HUES64 (cell line): ENCODE measurements at regions not wholly inside any gene's neighbourhood (a gene's known extent, or its start where the extent isn't known, plus 50 kb on each side); places are given as distances from the start of the nearest gene placed in this dataset.
A peak's percentile ranks its signal among the peaks of the same experiment; 100 is the strongest.

Experiments used
- H3K27ac ChIP-seq: 2 replicates; pipeline ENCODE4 v1.7.0; 2013; ENCODE audit warnings: low read depth, low read length, inconsistent platforms
- H3K27me3 ChIP-seq: 2 replicates; pipeline ENCODE4 v1.6.1; 2013; ENCODE audit warnings: mild to moderate bottlenecking, low read length; ENCODE audit not compliant: insufficient read depth
- H3K36me3 ChIP-seq: 2 replicates; pipeline ENCODE4 v1.6.1; 2013; ENCODE audit warnings: mild to moderate bottlenecking, low read length; ENCODE audit not compliant: insufficient read depth
- H3K4me1 ChIP-seq: 2 replicates; pipeline ENCODE4 v1.6.1; 2013; ENCODE audit warnings: mild to moderate bottlenecking, low read length, moderate library complexity; ENCODE audit not compliant: insufficient read depth
- H3K4me3 ChIP-seq: 2 replicates; pipeline ENCODE4 v1.5.1; 2013; ENCODE audit warnings: mild to moderate bottlenecking, low read length, moderate library complexity
- H3K9ac ChIP-seq: 2 replicates; pipeline ENCODE4 v1.6.1; 2013; ENCODE audit warnings: mild to moderate bottlenecking, low read depth, low read length
- H3K9me3 ChIP-seq: 2 replicates; pipeline ENCODE4 v1.6.1; 2013; ENCODE audit warnings: low read depth, low read length; ENCODE audit not compliant: insufficient read depth
- WGBS: fragments of 150-250, 120-280 bp; methylation state at CpG from one replicate; pipeline ENCODE4 v1.1.7; 2013; ENCODE audit warnings: missing lambda C conversion rate; 5-methylcytosine and 5-hydroxymethylcytosine counted together

GRCh38 chr12:89970722-89971121 is 262.1 kb upstream of the ATP2B1 start:
- H3K4me3 ChIP-seq, result no peak overlapping the region
- no peaks in the 10 kb centered on the region for H3K36me3 ChIP-seq
- H3K9me3 ChIP-seq, result no peaks in the 10 kb centered on the region
- no peak overlapping the region for H3K9ac ChIP-seq
- H3K27me3 ChIP-seq, result no peaks in the 10 kb centered on the region
- peaks cover 13% of the 10 kb centered on the region for H3K4me1 ChIP-seq
- no peak overlapping the region for H3K27ac ChIP-seq
- 95% methylated on average over 1 of the region's 1 CpG for WGBS

GRCh38 chr12:89969093-89969492 is 260.5 kb upstream of the ATP2B1 start:
- WGBS, result 94% methylated on average over 3 of the region's 4 CpGs

DNA sequence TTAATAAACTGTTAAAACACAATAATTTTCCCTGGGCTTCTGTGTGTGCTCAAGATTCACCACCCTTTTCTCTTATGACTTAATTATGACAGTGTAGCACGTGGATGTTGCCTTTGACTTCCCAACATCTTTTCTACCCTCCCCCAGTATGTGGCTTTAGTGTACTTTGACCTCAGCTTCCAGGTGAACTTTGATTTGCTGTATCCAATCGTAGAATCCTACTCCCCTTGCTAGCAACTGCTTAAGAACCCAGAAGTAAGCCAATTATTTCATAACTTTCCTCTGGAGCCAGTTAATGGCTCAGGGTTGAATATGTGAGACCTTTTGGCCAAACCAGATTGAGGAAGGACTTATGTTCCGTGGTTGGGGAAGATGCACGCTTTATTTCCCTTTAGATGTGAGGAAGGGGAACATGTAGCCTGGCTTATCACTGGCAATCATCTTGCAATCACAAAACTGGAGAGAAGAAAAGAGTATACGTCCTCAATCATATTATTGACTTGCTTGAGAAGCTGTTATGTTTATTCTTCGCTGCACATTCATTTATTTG is 259.6 kb upstream of the ATP2B1 start:
- H3K27ac ChIP-seq, result no peak overlapping the region
- peaks cover 18% of the 10 kb centered on the region for H3K4me1 ChIP-seq
- H3K4me3 ChIP-seq, result no peak overlapping the region
- 88% methylated on average over 5 of the region's 6 CpGs for WGBS
- no peaks in the 10 kb centered on the region for H3K36me3 ChIP-seq
- no peak overlapping the region for H3K9ac ChIP-seq
- no peaks in the 10 kb centered on the region for H3K9me3 ChIP-seq
- H3K27me3 ChIP-seq, result no peaks in the 10 kb centered on the region

More at GRCh38 chr12:89969093-89969492, 260.5 kb upstream of the ATP2B1 start:
- Histone ChIP-seq H3K27ac (no peak overlapping the region), H3K36me3 (no peaks in the 10 kb centered on the region), H3K9me3 (no peaks in the 10 kb centered on the region), H3K4me3 (no peak overlapping the region), H3K4me1 (peaks cover 18% of the 10 kb centered on the region), H3K27me3 (no peaks in the 10 kb centered on the region), H3K9ac (no peak overlapping the region)

DNA sequence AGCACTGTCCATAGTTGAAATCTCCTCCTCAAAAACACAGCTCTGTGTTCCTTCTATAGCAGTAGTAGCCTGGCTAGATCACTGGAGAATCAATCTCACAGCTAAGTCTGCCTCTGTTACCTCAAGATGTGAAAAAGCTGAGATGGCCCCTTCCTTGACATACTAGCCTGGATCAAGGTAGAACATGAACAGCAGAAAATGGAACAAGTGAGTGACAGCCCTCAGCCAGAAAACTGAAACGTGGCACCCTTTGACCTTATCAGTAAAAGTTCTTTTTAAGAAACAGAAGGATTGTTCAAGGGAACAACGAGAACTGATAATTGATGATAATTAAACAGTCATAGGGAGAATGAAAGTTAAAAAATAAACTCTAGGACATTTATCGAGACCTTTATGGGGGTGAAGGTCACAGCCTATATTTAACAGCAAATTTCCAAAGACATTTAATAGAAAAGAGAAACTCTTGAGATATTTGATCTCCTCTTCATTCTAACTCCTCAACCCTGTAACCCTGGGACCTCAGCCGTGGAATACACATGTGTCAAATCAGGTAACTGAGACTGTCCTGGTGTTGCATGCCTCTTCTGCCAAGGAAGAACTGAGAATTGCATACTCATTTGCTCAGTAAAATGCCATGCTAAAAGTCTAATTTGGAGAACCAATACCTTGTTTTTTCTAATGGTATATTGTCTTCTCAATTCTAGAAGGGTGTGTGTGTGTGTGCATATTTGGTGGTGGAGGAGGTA is 258.0 kb upstream of the ATP2B1 start:
- WGBS, result 93% methylated on average over 4 of the region's 4 CpGs
- Histone ChIP-seq H3K9me3 (no peaks in the 10 kb centered on the region), H3K4me1 (peaks cover 18% of the 10 kb centered on the region), H3K9ac (no peak overlapping the region), H3K27ac (peak overlapping the region; percentile 0; the same call in 1 of the 2 replicates), H3K36me3 (no peaks in the 10 kb centered on the region), H3K27me3 (no peaks in the 10 kb centered on the region), H3K4me3 (no peak overlapping the region)

- Histone ChIP-seq H3K9ac (no peak overlapping the region), H3K9me3 (no peaks in the 10 kb centered on the region), H3K4me1 (peaks cover 18% of the 10 kb centered on the region), H3K27me3 (no peaks in the 10 kb centered on the region), H3K36me3 (no peaks in the 10 kb centered on the region), H3K27ac (peak overlapping the region; percentile 0; the same call in 1 of the 2 replicates), H3K4me3 (no peak overlapping the region)
- 33% methylated on average over 2 of the region's 2 CpGs for WGBS
Observed at GRCh38 chr12:89965993-89966392, 257.4 kb upstream of the ATP2B1 start.

GRCh38 chr12:89962648-89963047 is 254.0 kb upstream of the ATP2B1 start:
- no peaks in the 10 kb centered on the region for H3K36me3 ChIP-seq
- no peak overlapping the region for H3K4me3 ChIP-seq
- peaks cover 18% of the 10 kb centered on the region for H3K4me1 ChIP-seq
- H3K9me3 ChIP-seq, result no peaks in the 10 kb centered on the region
- H3K27me3 ChIP-seq, result no peaks in the 10 kb centered on the region
- H3K9ac ChIP-seq, result no peak overlapping the region
- H3K27ac ChIP-seq, result no peak overlapping the region
- 92% methylated on average over 4 of the region's 4 CpGs for WGBS

DNA sequence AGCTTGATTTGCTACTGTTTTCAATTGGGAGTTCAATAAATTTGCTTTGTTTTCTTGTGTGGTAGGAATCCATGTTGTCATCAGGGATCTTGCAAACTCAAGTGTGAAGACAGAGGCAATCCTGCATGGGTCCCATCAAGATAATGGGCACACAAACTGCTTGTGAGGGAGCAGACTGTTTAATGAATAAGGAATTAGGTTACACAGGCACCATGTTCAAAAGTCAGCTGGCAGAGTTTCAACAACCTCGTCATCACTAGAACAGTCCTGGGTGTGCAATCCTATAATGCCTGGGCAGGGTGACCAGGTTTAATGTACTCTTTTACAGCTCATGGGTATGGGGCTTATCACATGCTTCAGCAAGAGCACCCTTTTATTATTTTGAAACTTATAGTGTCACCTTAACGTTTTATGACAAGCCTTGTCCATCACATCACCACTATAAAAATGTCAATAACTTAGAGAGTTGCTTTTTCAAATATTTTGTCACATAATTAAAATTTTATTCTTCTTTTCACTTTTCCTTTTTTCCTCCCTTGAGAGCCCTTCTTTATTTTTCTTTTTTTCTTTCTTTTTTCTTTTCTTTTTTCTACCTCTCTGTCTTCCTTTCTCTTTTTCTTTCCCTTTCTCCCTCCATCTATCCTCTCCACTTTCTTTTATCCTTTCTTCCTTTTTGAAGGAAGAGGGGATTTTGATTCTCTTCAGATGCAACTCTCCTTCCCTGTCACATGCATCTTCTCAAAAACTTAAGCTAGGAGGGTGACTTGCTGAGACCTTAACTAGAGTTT is 252.2 kb upstream of the ATP2B1 start:
- H3K9ac ChIP-seq, result no peak overlapping the region
- H3K4me3 ChIP-seq, result no peak overlapping the region
- no peaks in the 10 kb centered on the region for H3K27me3 ChIP-seq
- H3K27ac ChIP-seq, result no peak overlapping the region
- WGBS, result 97% methylated on average over 2 of the region's 2 CpGs
- no peaks in the 10 kb centered on the region for H3K9me3 ChIP-seq
- H3K4me1 ChIP-seq, result peaks cover 6% of the 10 kb centered on the region
- no peaks in the 10 kb centered on the region for H3K36me3 ChIP-seq

- Histone ChIP-seq H3K4me3 (no peak overlapping the region), H3K9ac (no peak overlapping the region), H3K27me3 (no peaks in the 10 kb centered on the region), H3K9me3 (no peaks in the 10 kb centered on the region), H3K27ac (no peak overlapping the region), H3K4me1 (no peaks in the 10 kb centered on the region), H3K36me3 (no peaks in the 10 kb centered on the region)
- WGBS, result 95% methylated on average over 2 of the region's 2 CpGs
Observed at GRCh38 chr12:89960011-89960507, 251.4 kb upstream of the ATP2B1 start.

GRCh38 chr12:89959179-89959578 is 250.5 kb upstream of the ATP2B1 start:
- Histone ChIP-seq H3K27ac (no peak overlapping the region), H3K4me1 (no peaks in the 10 kb centered on the region), H3K9me3 (no peaks in the 10 kb centered on the region), H3K36me3 (no peaks in the 10 kb centered on the region), H3K27me3 (no peaks in the 10 kb centered on the region), H3K9ac (no peak overlapping the region), H3K4me3 (no peak overlapping the region)
- WGBS, result no CpG with 5 or more reads among the region's 1 CpG

DNA sequence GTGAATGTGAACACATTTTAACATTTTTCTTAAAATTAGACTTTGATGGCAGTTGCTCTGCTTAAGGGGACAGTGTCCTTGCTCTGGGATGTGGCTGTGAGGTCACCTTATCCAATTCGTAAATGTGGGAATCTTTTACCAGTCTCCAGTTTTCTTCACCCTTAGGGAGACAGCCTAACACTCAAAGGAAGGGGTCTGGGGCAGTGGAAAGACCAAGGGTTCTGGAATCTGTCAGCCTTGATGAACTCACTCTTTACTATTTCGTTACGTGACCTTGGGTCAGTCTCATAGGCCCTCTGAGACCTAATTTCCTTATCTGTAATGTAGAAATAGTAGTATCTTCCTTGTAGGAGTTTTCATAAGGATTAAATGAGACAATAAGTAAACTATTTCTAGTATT is 245.6 kb upstream of the ATP2B1 start:
- Histone ChIP-seq H3K9ac (no peak overlapping the region), H3K27me3 (no peaks in the 10 kb centered on the region), H3K36me3 (no peaks in the 10 kb centered on the region), H3K4me3 (no peak overlapping the region), H3K27ac (no peak overlapping the region), H3K4me1 (peaks cover 4% of the 10 kb centered on the region; the same call in 1 of the 2 replicates), H3K9me3 (no peaks in the 10 kb centered on the region)
- WGBS, result 91% methylated on average over 3 of the region's 3 CpGs

- Histone ChIP-seq H3K4me3 (no peak overlapping the region), H3K36me3 (no peaks in the 10 kb centered on the region), H3K4me1 (peaks cover 28% of the 10 kb centered on the region), H3K27ac (no peak overlapping the region), H3K27me3 (no peaks in the 10 kb centered on the region), H3K9ac (no peak overlapping the region), H3K9me3 (no peaks in the 10 kb centered on the region)
- WGBS, result 98% methylated on average over 2 of the region's 2 CpGs
Observed at GRCh38 chr12:89951694-89952060, 243.0 kb upstream of the ATP2B1 start.
